Astrocyte (in vitro differentiated cells and primary cell): ENCODE measurements at regions not wholly inside any gene's neighbourhood (a gene's known extent, or its start where the extent isn't known, plus 50 kb on each side); places are given as distances from the start of the nearest gene placed in this dataset.

Experiments used
- DNase-seq: peaks from one replicate; pipeline ENCODE4 v3.0.0-alpha.2; 2010; ENCODE audit warnings: low read depth
- FAIRE-seq: peaks from 2 replicates; lab custom pipeline; 2011; peaks lifted over from hg19 to GRCh38; lab: Jason Lieb, UNC
- H2AFZ ChIP-seq: 2 replicates; pipeline ENCODE4 v1.6.0; 2012; ENCODE audit warnings: low read depth, low read length, inconsistent platforms
- H3K27ac ChIP-seq: 2 replicates; pipeline ENCODE4 v1.5.1; 2011; ENCODE audit warnings: low read depth, low read length, inconsistent platforms
- H3K27me3 ChIP-seq: 2 replicates; pipeline ENCODE4 v1.6.0; 2011; ENCODE audit warnings: low read length, inconsistent platforms; ENCODE audit not compliant: insufficient read depth
- H3K36me3 ChIP-seq: 2 replicates; pipeline ENCODE4 v1.5.1; 2011; ENCODE audit warnings: low read length, inconsistent platforms; ENCODE audit not compliant: insufficient read depth
- H3K4me1 ChIP-seq: 2 replicates; pipeline ENCODE4 v1.5.1; 2011; ENCODE audit warnings: low read length, inconsistent platforms; ENCODE audit not compliant: insufficient read depth
- H3K4me2 ChIP-seq: 2 replicates; pipeline ENCODE4 v1.6.0; 2012; ENCODE audit warnings: low read length, inconsistent platforms
- H3K4me3 ChIP-seq: 2 replicates; pipeline ENCODE4 v1.5.1; 2011; ENCODE audit warnings: low read depth, mild to moderate bottlenecking, low read length, inconsistent platforms; ENCODE audit not compliant: insufficient read depth
- H3K79me2 ChIP-seq: 2 replicates; pipeline ENCODE4 v1.6.0; 2012; ENCODE audit warnings: mild to moderate bottlenecking, low read length, inconsistent platforms; ENCODE audit not compliant: insufficient read depth
- H3K9ac ChIP-seq: 2 replicates; pipeline ENCODE4 v1.6.0; 2012; ENCODE audit warnings: mild to moderate bottlenecking, low read length, inconsistent platforms
- H3K9me3 ChIP-seq: 2 replicates; pipeline ENCODE4 v1.5.1; 2012; ENCODE audit warnings: low read depth, mild to moderate bottlenecking, low read length, inconsistent platforms; ENCODE audit not compliant: insufficient read depth
- H4K20me1 ChIP-seq: 2 replicates; pipeline ENCODE4 v1.6.0; 2012; ENCODE audit warnings: low read length, inconsistent platforms; ENCODE audit not compliant: insufficient read depth
- H3K27ac Mint-ChIP-seq: one replicate; pipeline ENCODE4 v1.8.0; 2021; ENCODE audit warnings: mild to moderate bottlenecking, mixed read lengths; ENCODE audit not compliant: unreplicated experiment
- H3K27me3 Mint-ChIP-seq: one replicate; pipeline ENCODE4 v1.8.0; 2021; ENCODE audit warnings: low read depth, mixed read lengths; ENCODE audit not compliant: unreplicated experiment
- H3K36me3 Mint-ChIP-seq: one replicate; pipeline ENCODE4 v1.8.0; 2021; ENCODE audit warnings: low read depth, mixed read lengths; ENCODE audit not compliant: unreplicated experiment
- H3K4me1 Mint-ChIP-seq: one replicate; pipeline ENCODE4 v1.8.0; 2021; ENCODE audit warnings: low read depth, mixed read lengths; ENCODE audit not compliant: unreplicated experiment
- H3K4me3 Mint-ChIP-seq: one replicate; pipeline ENCODE4 v1.8.0; 2021; ENCODE audit warnings: mild to moderate bottlenecking, moderate library complexity, mixed read lengths; ENCODE audit not compliant: unreplicated experiment
- H3K9me3 Mint-ChIP-seq: one replicate; pipeline ENCODE4 v1.8.0; 2021; ENCODE audit warnings: mild to moderate bottlenecking, mixed read lengths; ENCODE audit not compliant: unreplicated experiment
- EZH2 ChIP-seq: IDR thresholded peaks from 2 replicates; pipeline ENCODE4 v1.6.1; 2012; ENCODE audit warnings: mild to moderate bottlenecking, low read length, inconsistent platforms; ENCODE audit not compliant: insufficient read depth
- TF ChIP-seq, protein P1 (sequence below): IDR thresholded peaks from 2 replicates; pipeline ENCODE4 v1.5.1; 2011; ENCODE audit warnings: low read depth, mild to moderate bottlenecking, inconsistent platforms, low read length, moderate library complexity; ENCODE audit not compliant: insufficient read depth

DNA sequence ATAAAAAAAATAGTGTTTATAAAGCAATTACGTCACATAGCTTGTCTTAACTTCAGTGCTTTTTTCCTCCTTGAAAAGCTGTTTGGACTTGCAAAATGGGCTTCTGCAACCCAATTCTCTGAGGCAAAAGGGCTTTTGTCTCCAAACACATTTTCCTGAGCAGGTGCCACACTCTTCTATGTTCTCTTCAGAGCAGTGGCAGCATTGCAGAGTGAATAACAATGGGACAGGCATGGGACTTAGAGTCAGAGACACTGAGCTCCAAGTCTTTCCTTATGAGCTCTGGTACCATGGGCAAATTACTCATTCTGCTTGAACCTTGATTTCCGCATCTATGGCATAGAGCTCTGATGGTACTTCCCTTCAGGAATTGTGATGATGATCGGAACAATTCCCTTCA is 149.0 kb downstream of the ARL6IP6 start:
- H3K9me3 ChIP-seq: no peaks in the 10 kb centered on the region
- H3K4me1 ChIP-seq: no peaks in the 10 kb centered on the region
- no peak overlapping the region for H3K9ac ChIP-seq
- Mint-ChIP-seq H3K9me3 (peaks cover 3% of the 10 kb centered on the region), H3K27ac (no peak overlapping the region), H3K36me3 (peaks cover 2% of the 10 kb centered on the region), H3K27me3 (no peaks in the 10 kb centered on the region), H3K4me3 (no peak overlapping the region), H3K4me1 (no peaks in the 10 kb centered on the region)
- no peaks in the 10 kb centered on the region for H3K36me3 ChIP-seq
- H3K4me2 ChIP-seq: no peak overlapping the region
- FAIRE-seq (no peak), DNase-seq (no peak)
- H3K4me3 ChIP-seq: no peak overlapping the region
- H4K20me1 ChIP-seq: no peaks in the 10 kb centered on the region
- H2AFZ ChIP-seq: no peak overlapping the region
- no peak overlapping the region for H3K27ac ChIP-seq
- no peaks in the 10 kb centered on the region for H3K79me2 ChIP-seq
- no peak for TF ChIP-seq EZH2
- TF ChIP-seq, protein P1, sequence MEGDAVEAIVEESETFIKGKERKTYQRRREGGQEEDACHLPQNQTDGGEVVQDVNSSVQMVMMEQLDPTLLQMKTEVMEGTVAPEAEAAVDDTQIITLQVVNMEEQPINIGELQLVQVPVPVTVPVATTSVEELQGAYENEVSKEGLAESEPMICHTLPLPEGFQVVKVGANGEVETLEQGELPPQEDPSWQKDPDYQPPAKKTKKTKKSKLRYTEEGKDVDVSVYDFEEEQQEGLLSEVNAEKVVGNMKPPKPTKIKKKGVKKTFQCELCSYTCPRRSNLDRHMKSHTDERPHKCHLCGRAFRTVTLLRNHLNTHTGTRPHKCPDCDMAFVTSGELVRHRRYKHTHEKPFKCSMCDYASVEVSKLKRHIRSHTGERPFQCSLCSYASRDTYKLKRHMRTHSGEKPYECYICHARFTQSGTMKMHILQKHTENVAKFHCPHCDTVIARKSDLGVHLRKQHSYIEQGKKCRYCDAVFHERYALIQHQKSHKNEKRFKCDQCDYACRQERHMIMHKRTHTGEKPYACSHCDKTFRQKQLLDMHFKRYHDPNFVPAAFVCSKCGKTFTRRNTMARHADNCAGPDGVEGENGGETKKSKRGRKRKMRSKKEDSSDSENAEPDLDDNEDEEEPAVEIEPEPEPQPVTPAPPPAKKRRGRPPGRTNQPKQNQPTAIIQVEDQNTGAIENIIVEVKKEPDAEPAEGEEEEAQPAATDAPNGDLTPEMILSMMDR: no peak
- H3K27me3 ChIP-seq: no peaks in the 10 kb centered on the region

- Histone ChIP-seq H3K9me3 (no peaks in the 10 kb centered on the region), H3K27me3 (no peaks in the 10 kb centered on the region), H3K9ac (no peak overlapping the region), H4K20me1 (no peaks in the 10 kb centered on the region), H3K4me3 (no peak overlapping the region), H3K36me3 (no peaks in the 10 kb centered on the region), H3K4me1 (peaks cover 4% of the 10 kb centered on the region), H2AFZ (no peak overlapping the region), H3K27ac (no peak overlapping the region), H3K79me2 (no peaks in the 10 kb centered on the region), H3K4me2 (no peak overlapping the region)
- TF ChIP-seq, protein P1: no peak
- no peak for TF ChIP-seq EZH2
- no peaks in the 10 kb centered on the region for H3K27me3 Mint-ChIP-seq
- FAIRE-seq (no peak), DNase-seq (no peak)
- H3K27ac Mint-ChIP-seq: no peak overlapping the region
- peaks cover 3% of the 10 kb centered on the region for H3K9me3 Mint-ChIP-seq
- H3K36me3 Mint-ChIP-seq: peaks cover 2% of the 10 kb centered on the region
- H3K4me1 Mint-ChIP-seq: no peaks in the 10 kb centered on the region
- H3K4me3 Mint-ChIP-seq: no peak overlapping the region
Observed at GRCh38 chr2:152864601-152865149, 146.3 kb downstream of the ARL6IP6 start.

DNA sequence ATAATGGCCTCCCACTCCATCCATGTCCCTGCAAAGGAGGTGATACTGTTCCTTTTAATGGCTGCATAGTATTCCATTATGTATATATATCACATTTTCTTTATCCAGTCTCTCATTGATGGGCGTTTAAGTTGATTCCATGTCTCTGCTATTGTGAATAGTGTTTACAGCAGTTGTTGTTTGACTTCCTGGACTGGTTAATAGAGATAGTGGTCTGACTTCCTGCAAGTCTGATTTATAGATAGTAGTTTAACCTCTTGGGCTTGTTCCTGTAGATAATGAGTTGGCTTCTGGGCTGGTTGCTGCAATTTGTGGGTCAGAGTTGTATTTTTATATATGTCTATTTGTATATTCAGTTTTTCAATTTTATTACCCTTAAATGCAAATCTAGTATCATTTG is 145.4 kb downstream of the ARL6IP6 start:
- Histone ChIP-seq H2AFZ (no peak overlapping the region), H3K4me1 (peaks cover 4% of the 10 kb centered on the region), H3K4me2 (no peak overlapping the region), H4K20me1 (no peaks in the 10 kb centered on the region), H3K9me3 (no peaks in the 10 kb centered on the region), H3K4me3 (no peak overlapping the region), H3K9ac (no peak overlapping the region), H3K27ac (no peak overlapping the region), H3K79me2 (no peaks in the 10 kb centered on the region), H3K27me3 (no peaks in the 10 kb centered on the region), H3K36me3 (no peaks in the 10 kb centered on the region)
- H3K27ac Mint-ChIP-seq: no peak overlapping the region
- no peak for DNase-seq
- H3K4me1 Mint-ChIP-seq: no peaks in the 10 kb centered on the region
- peaks cover 3% of the 10 kb centered on the region for H3K9me3 Mint-ChIP-seq
- H3K36me3 Mint-ChIP-seq: peaks cover 2% of the 10 kb centered on the region
- FAIRE-seq: no peak
- H3K4me3 Mint-ChIP-seq: no peak overlapping the region
- H3K27me3 Mint-ChIP-seq: no peaks in the 10 kb centered on the region
- TF ChIP-seq EZH2: no peak
- TF ChIP-seq, protein P1: no peak
